Omental fat pad (tissue), 3 donors: ENCODE measurements at regions not wholly inside any gene's neighbourhood (a gene's known extent, or its start where the extent isn't known, plus 50 kb on each side); places are given as distances from the start of the nearest gene placed in this dataset.

Experiments used
- ATAC-seq: fragments of 150-250 bp; one replicate; pipeline ENCODE4 v1.9.1; 2016; ENCODE audit warnings: mild to moderate bottlenecking, moderate library complexity; ENCODE audit not compliant: low FRiP score
- DNase-seq: peaks from one replicate; pipeline ENCODE4 v3.0.0-alpha.2; 2019; ENCODE audit warnings: low spot score
- CTCF ChIP-seq, 3 donors: fragments of 450-650 bp; IDR thresholded peaks; one replicate each; pipeline ENCODE4 v1.5.1; 2016 to 2017; ENCODE audit warnings: antibody characterized with exemption in 3 of 3, mild to moderate bottlenecking in 3 of 3, moderate library complexity in 2 of 3

GRCh38 chr4:19835429-19835828 is 416.3 kb upstream of the SLIT2 start:
- DNase-seq: no peak
- ATAC-seq: no peak
- no peak for TF ChIP-seq CTCF (IDR thresholded peaks at IDR 0.05)

GRCh38 chr4:19832411-19832810 is 419.3 kb upstream of the SLIT2 start:
- DNase-seq (no peak), ATAC-seq (no peak)
- no peak for TF ChIP-seq CTCF (IDR thresholded peaks at IDR 0.05)

GRCh38 chr4:19831644-19832285 is 419.9 kb upstream of the SLIT2 start:
- TF ChIP-seq CTCF (IDR thresholded peaks at IDR 0.05): no peak
- DNase-seq (no peak), ATAC-seq (no peak)

- DNase-seq (no peak), ATAC-seq (no peak)
- no peak for TF ChIP-seq CTCF (IDR thresholded peaks at IDR 0.05)
These were observed 422.6 kb upstream of the SLIT2 start for GRCh38 chr4:19829101-19829500.

- no peak for TF ChIP-seq CTCF (IDR thresholded peaks at IDR 0.05)
- DNase-seq (no peak), ATAC-seq (no peak)
These were observed 427.9 kb upstream of the SLIT2 start for GRCh38 chr4:19823781-19824180.

- ATAC-seq (no peak), DNase-seq (no peak)
- TF ChIP-seq CTCF (IDR thresholded peaks at IDR 0.05): no peak
These were observed 432.0 kb upstream of the SLIT2 start for GRCh38 chr4:19819737-19820136.

- no peak for TF ChIP-seq CTCF (IDR thresholded peaks at IDR 0.05)
- ATAC-seq (no peak), DNase-seq (no peak)
These were observed 441.7 kb upstream of the SLIT2 start for GRCh38 chr4:19809989-19810388.
